GM21619 (cell line): ENCODE measurements at regions not wholly inside any gene's neighbourhood (a gene's known extent, or its start where the extent isn't known, plus 50 kb on each side); places are given as distances from the start of the nearest gene placed in this dataset.

Experiments used
- ATAC-seq: cut with Tn5 transposase; IDR thresholded peaks from one replicate; pipeline ENCODE4 v1.9.1; 2021; ENCODE audit not compliant: unreplicated experiment

DNA sequence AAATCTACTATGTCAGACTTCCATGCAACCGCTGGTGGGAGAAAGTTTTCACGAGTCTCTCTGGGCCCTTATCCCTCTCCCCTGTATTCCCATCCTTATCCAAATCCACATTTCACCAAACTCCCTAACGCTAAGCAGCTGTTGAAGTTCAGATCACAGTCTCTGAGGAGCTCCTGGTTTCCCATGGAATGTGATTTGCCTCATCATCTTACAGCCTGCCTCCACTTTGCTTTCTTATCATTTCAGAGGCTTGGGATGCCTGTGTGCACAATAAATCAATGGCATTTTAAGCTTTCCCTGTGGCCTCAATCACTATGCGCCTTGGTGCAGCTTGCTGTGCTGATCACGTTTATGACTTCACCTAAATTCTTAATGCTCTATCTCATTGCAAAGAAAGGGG, 352.4 kb upstream of the FAT3 start:
- ATAC-seq = no peak

DNA sequence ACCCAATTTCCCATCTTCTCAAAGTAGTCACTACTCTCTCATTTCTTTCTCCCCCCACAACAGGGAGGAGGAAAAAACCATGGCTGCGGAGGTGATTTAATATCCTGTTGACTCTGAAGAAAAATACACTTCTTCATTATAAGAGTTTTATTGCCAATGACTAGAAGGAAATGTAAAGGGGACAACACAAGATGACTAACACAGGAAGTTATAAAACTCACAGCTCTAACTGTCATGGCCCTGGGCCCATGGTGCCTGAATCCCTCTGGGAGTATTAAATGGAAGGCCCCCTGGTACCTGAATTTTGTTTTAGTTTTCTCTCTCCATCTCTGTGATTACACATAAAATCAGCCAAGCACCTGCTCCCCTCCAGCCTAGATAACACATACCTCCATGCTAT, 352.8 kb upstream of the FAT3 start:
- ATAC-seq = no peak

DNA sequence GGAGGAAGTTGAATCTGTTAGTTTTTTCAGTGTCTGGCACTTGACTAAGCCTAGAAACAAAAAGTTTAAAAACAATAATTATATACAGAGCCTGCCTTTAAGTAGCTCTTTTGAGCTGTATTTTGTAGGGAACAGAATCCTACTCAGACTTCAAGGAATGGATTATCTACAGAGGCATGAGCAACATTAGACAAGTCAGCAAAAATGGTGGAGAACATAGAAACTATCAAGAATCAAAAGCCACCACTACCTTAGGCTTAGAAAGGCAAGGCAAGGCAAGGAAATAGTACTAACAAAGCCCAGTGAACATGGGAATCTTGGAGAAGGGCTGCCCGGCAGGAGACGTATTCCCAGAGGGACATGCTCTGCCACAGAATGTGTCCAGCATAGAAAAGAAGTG, 353.6 kb upstream of the FAT3 start:
- ATAC-seq = no peak

DNA sequence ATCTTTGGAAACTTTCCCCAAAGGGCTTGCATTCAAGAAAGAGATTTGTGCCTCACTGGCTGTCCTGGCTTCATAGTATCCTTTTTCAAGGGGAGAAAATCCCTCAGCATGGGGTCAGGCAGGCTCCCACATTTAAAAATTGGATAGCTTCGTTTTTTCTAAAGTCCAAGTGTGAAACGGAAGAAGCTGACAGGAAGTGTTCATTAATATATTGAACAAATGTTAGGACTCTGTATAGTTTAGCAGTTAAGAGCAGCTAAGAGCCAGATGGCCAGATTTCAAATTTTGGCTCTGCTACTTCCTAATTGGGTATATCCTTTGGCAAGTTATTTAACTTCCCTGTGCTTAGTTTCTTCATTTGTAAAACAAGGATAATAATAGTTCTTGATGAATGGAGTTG, 354.9 kb upstream of the FAT3 start:
- ATAC-seq = no peak

DNA sequence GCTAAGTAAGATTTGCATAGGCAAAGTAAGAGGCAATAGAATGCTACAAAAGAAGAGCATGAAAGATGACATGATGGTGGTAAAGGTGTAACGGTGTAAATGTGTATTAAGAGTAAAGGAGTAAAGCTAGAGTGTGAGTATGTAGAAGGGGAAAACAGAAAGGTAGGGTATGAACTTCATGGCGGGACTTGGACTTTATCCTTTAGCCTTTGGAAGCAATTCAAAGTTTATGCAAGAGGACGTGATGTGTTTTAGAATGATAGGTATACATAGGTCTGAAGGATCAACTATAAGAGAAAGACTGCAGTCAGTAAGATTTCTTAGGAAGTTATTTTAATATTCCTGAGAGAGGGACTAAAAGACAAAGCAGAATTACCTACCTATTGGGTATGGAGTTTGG, 358.0 kb upstream of the FAT3 start:
- ATAC-seq = no peak

DNA sequence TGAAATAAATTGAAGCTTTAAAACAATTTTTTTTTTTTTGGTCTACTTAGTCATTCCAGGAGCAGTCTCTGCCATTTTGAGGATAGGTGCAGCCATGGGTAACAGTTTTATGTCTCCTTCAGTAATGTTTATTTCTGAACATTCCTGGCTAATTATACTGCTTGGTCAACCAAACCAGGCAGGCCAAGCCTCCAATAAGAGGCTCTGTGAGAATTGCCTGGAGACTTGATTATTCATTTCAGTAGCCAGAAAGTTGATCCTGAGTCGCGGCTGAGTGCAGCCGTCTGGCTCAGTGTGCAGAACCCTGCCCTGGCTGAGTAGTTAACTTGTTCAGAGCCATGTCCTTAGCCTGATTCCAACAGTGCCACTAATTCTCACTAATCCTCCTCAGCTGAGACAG, 364.0 kb upstream of the FAT3 start:
- ATAC-seq = no peak

DNA sequence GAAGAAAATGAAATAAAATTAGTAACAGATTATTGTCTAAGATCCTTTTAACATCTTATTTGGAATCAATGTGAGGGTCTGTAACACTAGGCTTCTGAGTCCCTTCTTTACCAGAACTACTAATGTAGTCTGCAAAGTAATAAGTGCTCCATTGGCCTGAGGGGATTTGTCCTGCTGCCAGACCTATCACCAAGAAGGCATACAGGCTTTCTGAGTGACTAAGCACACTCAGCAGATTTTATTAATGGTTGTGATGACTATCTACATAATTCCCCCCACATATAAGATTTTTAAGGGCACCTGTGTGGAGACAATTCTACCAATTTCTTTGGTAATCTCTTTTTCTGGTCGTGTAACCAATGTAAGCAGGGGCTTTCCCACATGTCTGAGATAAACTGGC, 365.0 kb upstream of the FAT3 start:
- ATAC-seq = no peak

DNA sequence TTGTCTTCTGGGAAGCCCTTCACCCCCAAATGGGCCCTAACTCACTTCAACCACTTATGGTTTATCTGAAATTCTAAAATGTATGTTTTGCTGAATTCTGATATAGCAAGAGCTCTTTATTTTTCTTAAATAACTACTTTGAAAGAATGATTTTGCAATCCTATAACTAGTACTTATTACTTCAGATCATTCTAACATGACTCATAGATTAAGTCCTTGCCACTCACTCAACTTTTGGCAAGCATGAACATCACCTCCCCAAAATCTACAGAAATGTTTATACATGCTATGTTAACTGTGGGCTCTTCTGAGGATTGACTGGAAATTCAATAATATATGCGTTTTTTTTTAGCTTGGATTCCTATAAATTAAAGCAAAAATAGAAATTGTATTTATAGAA, 367.4 kb upstream of the FAT3 start:
- ATAC-seq = no peak

DNA sequence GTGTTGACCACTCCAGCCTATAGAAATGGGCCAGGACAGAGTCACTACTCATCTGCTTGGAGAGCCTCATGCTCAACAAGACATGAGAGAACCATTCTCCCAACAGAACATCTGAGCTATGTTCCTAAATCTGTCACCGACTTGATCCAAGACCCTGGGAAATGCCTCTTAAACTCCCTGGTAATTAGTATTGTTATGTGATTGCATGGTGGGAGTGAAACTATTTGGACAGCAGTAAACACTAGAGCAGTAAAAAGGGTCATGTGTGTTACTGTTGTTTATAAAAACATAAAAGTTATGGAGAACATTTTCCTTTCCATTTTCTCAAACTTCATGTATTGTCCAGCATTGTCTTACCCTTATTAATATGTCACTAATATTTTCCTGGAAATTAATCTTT, 369.8 kb upstream of the FAT3 start:
- ATAC-seq = no peak

DNA sequence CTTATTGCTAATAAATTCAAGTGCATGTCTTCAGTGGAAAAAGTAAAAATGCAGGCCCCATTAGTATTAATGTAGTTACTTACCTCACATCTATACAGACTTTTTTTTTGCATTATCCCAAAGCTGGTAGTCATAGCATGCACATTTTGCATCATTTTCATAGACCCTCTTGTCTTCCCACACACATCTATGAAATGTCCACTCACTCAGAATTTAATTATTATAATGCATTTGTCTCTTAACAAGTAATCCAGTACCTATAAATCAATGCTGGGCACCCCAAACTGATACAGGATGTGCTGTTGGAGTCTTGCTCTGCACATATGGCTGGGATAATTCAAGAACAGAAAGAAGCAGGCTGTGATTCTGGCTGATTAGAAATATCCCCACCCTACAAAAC, 370.4 kb upstream of the FAT3 start:
- no peak for ATAC-seq

DNA sequence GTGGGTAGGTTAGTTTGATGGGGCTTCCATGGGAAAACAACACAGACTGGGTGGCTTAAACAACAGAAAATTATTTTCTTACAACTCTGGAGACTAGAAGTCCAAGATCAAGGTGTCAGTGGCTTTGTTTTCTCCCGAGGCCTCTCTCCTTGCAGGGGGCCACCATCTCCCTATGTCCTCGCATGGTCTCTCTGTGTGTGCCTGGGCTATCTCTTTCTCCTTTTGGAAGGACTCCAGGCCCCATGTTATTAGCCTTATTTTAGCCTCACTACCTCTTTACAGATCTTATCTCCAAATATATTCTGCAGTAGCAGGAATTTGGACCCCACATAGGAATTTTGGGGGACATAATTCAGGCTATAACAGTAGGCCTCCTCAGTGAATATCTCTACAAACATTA, 372.7 kb upstream of the FAT3 start:
- no peak for ATAC-seq

DNA sequence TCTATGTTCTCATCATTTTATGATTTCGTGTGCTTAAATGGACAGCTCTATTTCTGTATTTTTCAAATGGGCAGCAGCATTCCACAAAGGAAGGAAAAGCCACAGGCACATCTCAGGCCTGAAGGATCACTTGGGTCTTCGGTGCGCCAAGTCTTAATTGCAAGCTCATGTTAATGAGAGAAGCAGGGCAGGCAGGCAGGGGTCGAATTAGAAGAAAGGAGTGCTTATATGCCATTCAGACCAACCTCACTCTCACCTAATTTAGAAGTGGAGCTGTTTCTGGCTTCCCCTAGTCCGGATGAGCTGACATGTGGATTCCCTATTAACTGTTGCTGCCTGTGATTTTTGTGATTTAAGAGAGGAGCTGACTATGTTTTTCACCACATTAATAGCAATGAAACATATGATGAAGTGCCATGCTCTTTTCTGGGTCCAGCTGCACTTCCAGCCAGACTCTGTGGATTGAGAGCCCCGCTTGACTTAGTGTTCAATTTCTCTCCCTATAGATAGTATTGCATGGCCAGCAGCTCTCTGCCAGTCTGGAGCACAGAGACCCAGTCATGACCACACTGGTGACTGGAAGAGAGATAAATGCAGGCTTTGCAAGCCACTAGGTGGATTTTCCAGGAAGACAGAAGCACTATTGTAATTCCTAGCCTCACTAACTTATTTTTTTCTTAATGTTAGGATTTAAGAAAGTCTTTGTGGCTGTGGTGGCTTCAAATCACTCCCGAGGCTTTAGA, 373.9 kb upstream of the FAT3 start:
- no peak for ATAC-seq

DNA sequence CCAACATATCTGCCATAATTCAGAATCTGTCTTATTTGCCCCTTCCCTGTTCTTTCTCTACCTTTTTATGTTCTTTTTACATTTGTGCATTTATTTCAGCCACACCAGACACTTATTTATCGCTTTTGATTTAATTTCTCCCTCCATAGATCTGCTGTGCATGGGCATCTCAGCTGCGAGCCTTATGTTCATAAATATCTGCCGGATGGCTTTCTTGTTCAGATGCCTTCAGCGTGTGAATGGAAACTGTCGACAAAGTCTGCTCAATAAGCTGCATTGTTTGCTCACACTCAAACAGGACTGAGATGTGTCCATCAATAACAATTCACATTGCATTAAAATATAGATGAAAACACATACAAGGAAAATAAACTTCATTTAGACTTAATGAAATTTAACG, 374.6 kb upstream of the FAT3 start:
- ATAC-seq = no peak

DNA sequence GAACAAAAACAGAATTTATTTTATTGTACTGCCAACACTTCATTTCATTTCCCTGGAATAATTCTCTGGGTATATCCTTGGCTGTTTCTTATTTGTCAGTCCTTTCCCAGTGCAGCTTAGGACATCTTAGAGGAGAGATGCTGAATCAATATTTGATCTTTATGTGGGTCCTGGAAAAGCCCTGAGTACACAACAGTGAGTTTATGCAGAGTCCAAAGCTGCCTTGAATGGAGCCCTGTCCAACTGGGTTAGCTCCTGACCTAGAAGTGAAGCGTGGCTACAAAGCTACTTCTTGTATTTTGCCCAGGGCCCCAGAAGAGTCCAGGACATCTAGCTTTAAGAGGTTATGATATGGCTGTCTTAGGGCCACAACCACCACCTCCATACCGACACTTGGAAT, 378.0 kb upstream of the FAT3 start:
- ATAC-seq = no peak

DNA sequence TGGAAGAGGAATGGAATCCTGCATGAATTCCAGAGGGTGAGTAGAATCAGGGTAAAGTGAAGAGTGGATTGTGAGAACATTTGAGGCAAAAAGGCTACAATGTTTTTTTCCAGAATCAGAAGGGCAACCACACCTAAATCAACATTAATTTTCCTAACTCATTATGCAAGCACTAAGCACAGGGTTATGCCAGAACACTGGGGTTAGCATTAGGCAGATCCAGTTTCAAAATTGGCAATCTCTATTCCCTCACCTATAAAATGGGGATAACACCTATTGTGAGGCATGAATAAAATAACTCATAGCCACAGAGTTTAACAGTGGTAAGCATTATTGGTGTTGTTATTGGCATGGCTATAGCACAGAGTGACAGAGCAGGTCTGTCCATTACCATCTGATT, 378.6 kb upstream of the FAT3 start:
- ATAC-seq = no peak

DNA sequence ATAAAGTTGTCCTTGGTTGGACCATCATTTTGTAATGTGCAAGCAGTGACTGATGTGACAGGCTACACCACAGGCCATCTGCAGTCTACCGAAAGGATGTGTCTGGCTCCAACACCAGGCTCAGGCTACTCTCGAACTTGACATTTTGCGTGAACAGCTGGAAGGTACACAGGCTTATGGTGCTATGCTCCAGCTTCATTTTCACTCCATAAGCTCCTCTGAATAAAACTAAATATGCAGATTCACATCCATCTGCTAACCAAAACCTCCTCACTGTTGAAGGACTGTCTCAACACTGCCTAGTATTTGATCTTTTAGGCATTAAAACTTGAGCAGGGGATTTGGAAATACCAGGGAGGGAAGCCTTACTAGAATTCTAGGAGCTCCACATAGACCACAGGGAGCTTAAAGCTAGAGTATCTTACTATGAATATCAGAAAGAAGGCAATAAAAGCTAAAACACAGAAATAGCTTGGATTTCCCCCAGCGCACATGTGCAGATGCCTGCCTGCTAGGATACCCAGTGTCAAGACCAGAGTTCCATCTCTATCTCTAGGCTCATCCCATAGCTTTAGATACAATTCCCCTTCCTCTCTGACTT, 383.9 kb upstream of the FAT3 start:
- no peak for ATAC-seq

DNA sequence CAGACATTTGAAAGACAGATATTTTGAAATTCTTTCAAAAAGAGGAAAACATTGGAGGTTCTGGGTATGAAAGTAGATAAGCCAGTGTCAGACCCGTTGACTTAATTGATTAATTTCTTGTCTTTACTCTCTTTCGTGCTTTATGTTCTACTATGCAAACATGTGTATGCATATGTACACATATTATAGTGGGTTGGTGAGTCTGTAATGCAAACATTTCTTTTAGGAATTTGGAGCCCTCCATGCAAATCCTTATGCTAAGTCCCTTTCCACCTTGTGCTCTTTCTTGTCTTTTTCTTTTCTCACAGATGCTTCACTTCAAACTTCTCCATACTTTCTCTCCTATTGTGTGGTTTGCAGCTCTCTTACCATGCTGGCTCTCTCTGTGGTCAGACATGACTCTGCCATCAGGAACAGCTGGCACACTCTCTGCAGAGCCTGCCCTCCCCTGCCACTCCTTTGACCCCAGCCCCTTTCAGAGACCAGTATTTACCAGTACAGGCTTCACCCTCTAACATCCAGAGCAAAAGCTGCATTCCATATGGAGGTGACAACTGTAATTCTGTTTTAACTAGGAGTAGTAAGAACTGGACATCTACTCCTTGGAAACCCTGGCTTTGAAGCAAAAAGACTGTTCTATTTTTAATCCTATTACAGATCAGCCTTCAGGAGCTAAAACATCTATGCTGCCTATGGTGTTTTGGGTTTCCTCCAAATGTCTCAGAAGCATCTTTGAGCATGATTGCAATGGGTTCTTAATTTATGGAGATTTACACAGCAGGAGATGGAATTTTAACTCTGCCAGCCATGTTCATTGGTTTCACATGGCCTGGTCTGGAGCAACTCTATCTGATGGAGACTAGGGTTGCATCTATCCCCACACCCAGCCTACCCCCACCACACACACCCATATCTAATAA, 386.9 kb upstream of the FAT3 start:
- no peak for ATAC-seq

DNA sequence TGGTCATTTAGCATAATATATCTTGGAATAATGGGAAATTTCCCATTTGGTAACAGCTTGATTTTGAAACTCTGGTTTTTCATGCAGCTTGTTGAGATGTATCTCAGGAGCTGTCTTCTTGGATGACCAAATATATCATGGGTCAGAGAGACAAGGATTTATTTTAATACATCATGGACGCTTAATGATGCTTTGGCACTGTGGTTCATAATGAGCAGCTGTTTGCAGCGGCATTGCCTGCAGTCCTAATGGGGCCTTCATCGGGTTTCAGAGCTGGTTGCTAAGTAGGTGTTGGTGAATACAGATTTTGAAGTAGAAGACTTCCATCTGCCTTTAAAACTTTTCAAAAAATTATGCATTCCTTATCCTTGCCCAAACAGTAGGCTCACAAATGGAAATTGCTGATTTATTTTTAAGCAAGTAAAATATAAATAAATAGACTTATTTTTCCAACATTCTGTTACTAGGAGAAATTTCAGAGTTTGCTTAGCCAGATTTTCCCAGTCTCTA, 389.5 kb upstream of the FAT3 start:
- ATAC-seq = no peak

DNA sequence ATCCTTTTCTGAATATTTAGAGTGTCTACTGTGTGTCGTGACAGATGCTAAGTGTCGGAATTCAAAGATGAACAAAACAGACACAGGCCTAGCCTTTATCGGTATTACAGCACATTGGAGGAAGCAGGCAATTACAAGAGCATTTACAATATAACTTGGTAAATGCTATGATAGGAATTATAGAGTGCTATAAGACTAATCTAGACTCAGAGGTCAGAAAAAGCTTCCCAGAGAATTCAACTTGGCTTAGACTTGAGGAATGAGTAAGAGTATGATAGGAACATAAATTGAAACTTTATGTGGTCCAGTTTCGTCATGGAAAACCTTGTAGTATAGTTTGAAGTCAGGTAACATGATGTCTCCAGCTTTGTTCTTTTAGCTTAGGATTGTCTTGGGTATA, 395.7 kb upstream of the FAT3 start:
- no peak for ATAC-seq

DNA sequence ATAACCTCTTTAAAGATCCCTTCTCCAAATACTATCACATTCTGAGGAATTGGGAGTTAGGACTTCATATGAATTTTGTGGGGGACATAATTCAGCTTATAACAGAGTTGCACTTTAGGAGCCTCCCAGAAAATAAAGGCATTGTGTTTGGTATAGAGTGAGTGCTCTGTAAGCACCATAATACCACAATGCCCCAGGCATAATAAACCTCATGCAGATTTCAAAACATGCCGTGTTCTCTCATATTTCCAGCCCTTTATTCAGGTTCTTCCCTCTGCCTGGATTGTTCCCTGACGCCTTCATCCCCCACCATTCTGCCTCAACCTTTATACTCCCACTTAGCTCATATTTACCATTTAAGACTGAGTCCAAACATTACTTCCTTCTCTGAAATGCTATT, 398.8 kb upstream of the FAT3 start:
- no peak for ATAC-seq

DNA sequence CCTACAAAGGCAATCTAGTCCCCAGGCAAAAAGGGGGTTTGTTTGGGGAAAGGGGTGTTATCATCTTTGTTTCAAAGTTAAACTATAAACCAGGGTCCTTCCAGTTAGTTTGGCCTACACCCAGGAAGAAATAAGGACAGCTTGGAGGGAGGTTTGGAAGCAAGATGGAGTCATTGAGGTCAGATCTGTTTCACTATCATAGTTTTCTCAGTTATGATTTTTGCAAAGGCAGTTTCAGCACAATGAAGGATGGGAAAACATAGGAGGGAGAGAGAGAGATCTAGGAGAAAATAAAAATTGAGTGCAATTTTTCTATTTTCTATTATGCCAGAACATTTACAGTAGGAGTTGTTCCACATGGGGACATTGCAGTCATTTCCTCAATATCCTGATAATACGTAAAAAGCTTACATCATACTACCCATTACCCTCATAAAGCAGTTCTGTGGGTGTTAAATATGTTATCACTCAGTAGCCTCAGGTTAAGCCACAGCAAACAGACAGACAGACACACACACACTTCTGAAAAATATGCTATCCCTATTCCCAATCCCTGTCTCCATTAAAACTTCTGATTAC, 401.3 kb upstream of the FAT3 start:
- ATAC-seq = no peak

DNA sequence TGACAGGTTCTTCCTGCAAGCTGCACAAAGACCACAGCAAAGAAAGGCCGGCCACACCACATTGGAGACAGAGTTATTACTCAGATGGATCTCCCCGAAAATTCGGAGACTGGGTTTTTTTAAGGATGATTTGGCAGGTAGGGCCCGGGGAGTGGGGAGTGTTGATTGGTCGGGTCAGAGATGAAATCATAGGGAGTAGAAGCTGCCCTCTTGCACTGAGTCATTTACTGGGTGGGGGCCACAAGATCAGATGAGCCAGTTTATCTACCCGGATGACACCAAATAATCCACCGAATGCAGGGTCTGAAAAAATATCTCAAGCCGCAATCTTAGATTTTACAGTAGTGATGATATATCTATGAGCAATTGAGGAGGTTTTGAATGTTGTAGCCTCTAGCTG, 401.8 kb upstream of the FAT3 start:
- ATAC-seq = no peak
